HG03066 (cell line): ENCODE measurements at regions not wholly inside any gene's neighbourhood (a gene's known extent, or its start where the extent isn't known, plus 50 kb on each side); places are given as distances from the start of the nearest gene placed in this dataset.
"Not testable (repeated sequence)": the region's sequence is repeated elsewhere in the genome, so short reads cannot be mapped to it uniquely, and the experiment has no call there.

Experiments
- ATAC-seq: cut with Tn5 transposase; IDR thresholded peaks from one replicate; pipeline ENCODE4 v1.9.1; 2021; ENCODE audit warnings: low read depth; ENCODE audit not compliant: unreplicated experiment

GRCh38 chr13:87590518-87590917 lies 80.7 kb upstream of the SLITRK5 start:
- no peak for ATAC-seq

DNA sequence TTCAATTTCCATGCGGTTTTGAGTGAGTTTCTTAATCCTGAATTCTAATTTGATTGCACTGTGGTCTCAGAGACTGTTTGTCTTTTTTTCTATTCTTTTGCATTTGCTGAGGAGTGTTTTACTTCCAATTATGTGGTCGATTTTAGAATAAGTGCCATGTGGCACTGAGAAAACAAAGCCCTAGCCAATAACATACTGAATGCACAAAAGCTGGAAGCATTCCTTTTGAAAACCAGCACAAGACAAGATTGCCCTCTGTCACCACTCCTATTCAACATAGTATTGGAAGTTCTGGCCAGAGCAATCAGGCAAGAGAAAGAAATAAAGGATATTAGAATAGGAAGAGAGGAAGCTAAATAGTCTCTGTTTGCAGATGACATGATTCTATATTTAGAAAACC lies 66.7 kb upstream of the SLITRK5 start:
- not testable (repeated sequence) for ATAC-seq

- ATAC-seq, result no peak
These were observed 63.9 kb upstream of the SLITRK5 start for GRCh38 chr13:87607266-87607665.

DNA sequence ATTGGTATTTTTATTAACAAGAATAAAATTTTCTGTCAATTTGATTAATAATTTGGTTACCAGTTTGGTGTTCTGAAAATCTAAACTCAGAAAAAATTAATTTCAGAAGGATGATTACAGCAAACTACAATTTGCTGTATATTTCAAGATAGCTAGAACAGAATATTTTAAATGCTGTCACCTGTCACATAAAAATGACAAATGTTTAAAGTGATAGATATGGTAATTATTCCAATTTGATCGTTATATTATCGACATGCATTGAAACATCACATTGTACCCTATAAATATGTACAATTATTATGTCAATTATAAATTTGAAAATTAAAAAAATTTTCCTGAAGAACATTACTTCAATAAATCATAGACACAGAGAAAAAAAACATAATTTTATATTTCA lies 56.9 kb upstream of the SLITRK5 start:
- no peak for ATAC-seq
